ENCODE measurements at regions not wholly inside any gene's neighbourhood (a gene's known extent, or its start where the extent isn't known, plus 50 kb on each side); places are given as distances from the start of the nearest gene placed in this dataset.

- H3K9me3 ChIP-seq (ENCODE audit: control insufficient read depth, insufficient read depth, low read length) = no peaks in the 10 kb centered on the region
- H3K27me3 ChIP-seq (ENCODE audit: control insufficient read depth, insufficient read depth, low read length) = no peaks in the 10 kb centered on the region; the same call in 1 of the 2 replicates
- H3K4me1 ChIP-seq (ENCODE audit: control insufficient read depth, insufficient read depth, low read length) = no peaks in the 10 kb centered on the region
- no peak for DNase-seq (ENCODE audit: low read depth, low spot score)
- H3K4me3 ChIP-seq (ENCODE audit: low read length) = no peak overlapping the region
- H3K27ac ChIP-seq (ENCODE audit: low read length) = no peak overlapping the region
- H3K36me3 ChIP-seq (ENCODE audit: control insufficient read depth, insufficient read depth, low read length) = no peaks in the 10 kb centered on the region
Observed at GRCh38 chr16:17017442-17017841, 453.3 kb downstream of the XYLT1 start.

- H3K27ac ChIP-seq (ENCODE audit: low read length) = no peak overlapping the region
- no peak for DNase-seq (ENCODE audit: low read depth, low spot score)
- H3K36me3 ChIP-seq (ENCODE audit: control insufficient read depth, insufficient read depth, low read length) = no peaks in the 10 kb centered on the region
- no peak overlapping the region for H3K4me3 ChIP-seq (ENCODE audit: low read length)
- H3K4me1 ChIP-seq (ENCODE audit: control insufficient read depth, insufficient read depth, low read length) = no peaks in the 10 kb centered on the region
- H3K27me3 ChIP-seq (ENCODE audit: control insufficient read depth, insufficient read depth, low read length) = no peaks in the 10 kb centered on the region
- no peaks in the 10 kb centered on the region for H3K9me3 ChIP-seq (ENCODE audit: control insufficient read depth, insufficient read depth, low read length)
- no CpG with 5 or more reads among the region's 4 CpGs for WGBS (ENCODE audit: insufficient coverage, insufficient read length)
Observed at GRCh38 chr16:17018585-17018939, 452.2 kb downstream of the XYLT1 start.

DNA sequence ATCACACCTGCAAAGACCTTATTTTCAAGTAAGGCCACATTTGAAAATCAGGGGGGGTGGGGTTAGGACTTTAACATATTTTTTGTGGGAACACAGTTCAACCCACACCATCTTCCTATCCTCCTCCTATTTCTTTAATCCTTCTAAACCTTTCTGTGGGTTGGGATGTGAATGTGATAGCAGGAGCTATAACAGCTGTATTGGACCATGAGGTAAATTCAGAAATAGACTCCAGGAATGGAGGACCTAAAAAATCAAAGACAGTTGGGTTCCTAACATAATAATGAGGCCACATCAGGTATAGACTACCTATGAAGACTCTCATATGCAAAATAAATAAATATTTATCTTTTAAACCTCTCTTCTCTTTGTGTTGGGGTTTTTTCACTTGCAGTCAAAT is 451.4 kb downstream of the XYLT1 start:
- DNase-seq (ENCODE audit: low read depth, low spot score) = no peak
- no peak overlapping the region for H3K27ac ChIP-seq (ENCODE audit: low read length)
- H3K9me3 ChIP-seq (ENCODE audit: control insufficient read depth, insufficient read depth, low read length) = no peaks in the 10 kb centered on the region
- H3K4me3 ChIP-seq (ENCODE audit: low read length) = no peak overlapping the region
- H3K36me3 ChIP-seq (ENCODE audit: control insufficient read depth, insufficient read depth, low read length) = no peaks in the 10 kb centered on the region
- H3K4me1 ChIP-seq (ENCODE audit: control insufficient read depth, insufficient read depth, low read length) = no peaks in the 10 kb centered on the region
- H3K27me3 ChIP-seq (ENCODE audit: control insufficient read depth, insufficient read depth, low read length) = no peaks in the 10 kb centered on the region

- WGBS (ENCODE audit: insufficient coverage, insufficient read length) = no CpG with 5 or more reads among the region's 4 CpGs
- Histone ChIP-seq H3K4me3 (ENCODE audit: low read length) (no peak overlapping the region), H3K27me3 (ENCODE audit: control insufficient read depth, insufficient read depth, low read length) (no peaks in the 10 kb centered on the region), H3K36me3 (ENCODE audit: control insufficient read depth, insufficient read depth, low read length) (no peaks in the 10 kb centered on the region), H3K9me3 (ENCODE audit: control insufficient read depth, insufficient read depth, low read length) (no peaks in the 10 kb centered on the region), H3K4me1 (ENCODE audit: control insufficient read depth, insufficient read depth, low read length) (no peaks in the 10 kb centered on the region), H3K27ac (ENCODE audit: low read length) (no peak overlapping the region)
- DNase-seq (ENCODE audit: low read depth, low spot score) = no peak
Observed at GRCh38 chr16:17023606-17024005, 447.2 kb downstream of the XYLT1 start.

DNA sequence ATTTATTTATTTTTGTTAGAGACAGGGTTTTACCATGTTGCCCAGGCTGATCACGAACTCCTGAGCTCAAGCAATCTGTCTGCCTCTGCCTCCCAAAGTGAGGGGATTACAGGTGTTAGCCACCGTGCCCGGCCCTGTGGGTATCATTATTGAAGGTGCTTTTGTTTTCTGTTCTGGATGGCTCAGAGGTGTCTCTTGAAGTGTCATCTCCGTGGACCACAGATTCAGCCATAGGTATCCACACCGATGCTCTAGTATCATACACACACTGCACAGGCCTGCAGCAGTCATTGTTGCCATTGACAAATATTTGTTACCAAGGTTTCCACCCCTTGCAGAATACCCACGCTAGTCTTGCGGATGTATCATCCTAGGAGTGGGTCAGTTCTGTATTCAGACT is 446.2 kb downstream of the XYLT1 start:
- Histone ChIP-seq H3K27ac (ENCODE audit: low read length) (no peak overlapping the region), H3K9me3 (ENCODE audit: control insufficient read depth, insufficient read depth, low read length) (no peaks in the 10 kb centered on the region), H3K4me1 (ENCODE audit: control insufficient read depth, insufficient read depth, low read length) (no peaks in the 10 kb centered on the region), H3K4me3 (ENCODE audit: low read length) (no peak overlapping the region), H3K27me3 (ENCODE audit: control insufficient read depth, insufficient read depth, low read length) (no peaks in the 10 kb centered on the region), H3K36me3 (ENCODE audit: control insufficient read depth, insufficient read depth, low read length) (no peaks in the 10 kb centered on the region)
- no peak for DNase-seq (ENCODE audit: low read depth, low spot score)
- no CpG with 5 or more reads among the region's 7 CpGs for WGBS (ENCODE audit: insufficient coverage, insufficient read length)

GRCh38 chr16:17026600-17027242 is 444.0 kb downstream of the XYLT1 start:
- H3K27ac ChIP-seq (ENCODE audit: low read length) = no peak overlapping the region

DNA sequence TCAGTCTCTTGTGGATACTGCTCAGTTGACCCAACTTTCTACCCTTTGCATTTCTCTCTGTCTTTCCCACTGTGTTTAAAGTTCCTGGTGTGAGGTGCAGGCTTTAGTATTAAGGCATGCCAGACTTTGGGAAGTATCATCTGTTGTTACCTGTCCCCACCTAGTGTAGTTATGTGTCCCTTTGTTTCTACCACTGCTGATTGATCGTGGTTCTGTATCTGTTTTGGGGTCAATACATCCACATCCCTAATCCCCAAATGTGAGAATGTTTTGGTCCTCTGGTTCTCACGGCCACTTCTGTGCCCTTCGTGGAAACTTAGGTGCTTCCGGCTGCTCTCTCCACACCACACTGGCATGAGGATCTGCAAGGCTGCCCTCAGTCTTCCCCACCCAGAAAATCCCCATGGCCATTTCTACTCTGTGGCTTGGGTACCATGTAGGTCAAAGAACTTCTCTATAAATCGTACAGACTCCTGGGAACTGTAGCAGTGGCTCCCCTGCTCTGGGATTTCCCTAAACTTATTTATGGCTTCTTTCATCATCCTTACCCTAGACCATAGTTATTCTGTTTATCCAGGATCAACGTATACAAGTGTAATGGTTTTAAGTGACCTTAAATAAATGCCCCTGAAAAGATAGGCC is 443.2 kb downstream of the XYLT1 start:
- Histone ChIP-seq H3K27me3 (ENCODE audit: control insufficient read depth, insufficient read depth, low read length) (no peaks in the 10 kb centered on the region), H3K9me3 (ENCODE audit: control insufficient read depth, insufficient read depth, low read length) (no peaks in the 10 kb centered on the region), H3K36me3 (ENCODE audit: control insufficient read depth, insufficient read depth, low read length) (no peaks in the 10 kb centered on the region), H3K27ac (ENCODE audit: low read length) (no peak overlapping the region), H3K4me1 (ENCODE audit: control insufficient read depth, insufficient read depth, low read length) (no peaks in the 10 kb centered on the region), H3K4me3 (ENCODE audit: low read length) (no peak overlapping the region)
- WGBS (ENCODE audit: insufficient coverage, insufficient read length) = no CpG with 5 or more reads among the region's 6 CpGs
- DNase-seq (ENCODE audit: low read depth, low spot score) = no peak

More at GRCh38 chr16:17026600-17027242, 444.0 kb downstream of the XYLT1 start:
- Histone ChIP-seq H3K9me3 (ENCODE audit: control insufficient read depth, insufficient read depth, low read length) (no peaks in the 10 kb centered on the region), H3K4me3 (ENCODE audit: low read length) (no peak overlapping the region), H3K27me3 (ENCODE audit: control insufficient read depth, insufficient read depth, low read length) (no peaks in the 10 kb centered on the region), H3K4me1 (ENCODE audit: control insufficient read depth, insufficient read depth, low read length) (no peaks in the 10 kb centered on the region), H3K36me3 (ENCODE audit: control insufficient read depth, insufficient read depth, low read length) (no peaks in the 10 kb centered on the region)
- no CpG with 5 or more reads among the region's 2 CpGs for WGBS (ENCODE audit: insufficient coverage, insufficient read length)
- no peak for DNase-seq (ENCODE audit: low read depth, low spot score)

DNA sequence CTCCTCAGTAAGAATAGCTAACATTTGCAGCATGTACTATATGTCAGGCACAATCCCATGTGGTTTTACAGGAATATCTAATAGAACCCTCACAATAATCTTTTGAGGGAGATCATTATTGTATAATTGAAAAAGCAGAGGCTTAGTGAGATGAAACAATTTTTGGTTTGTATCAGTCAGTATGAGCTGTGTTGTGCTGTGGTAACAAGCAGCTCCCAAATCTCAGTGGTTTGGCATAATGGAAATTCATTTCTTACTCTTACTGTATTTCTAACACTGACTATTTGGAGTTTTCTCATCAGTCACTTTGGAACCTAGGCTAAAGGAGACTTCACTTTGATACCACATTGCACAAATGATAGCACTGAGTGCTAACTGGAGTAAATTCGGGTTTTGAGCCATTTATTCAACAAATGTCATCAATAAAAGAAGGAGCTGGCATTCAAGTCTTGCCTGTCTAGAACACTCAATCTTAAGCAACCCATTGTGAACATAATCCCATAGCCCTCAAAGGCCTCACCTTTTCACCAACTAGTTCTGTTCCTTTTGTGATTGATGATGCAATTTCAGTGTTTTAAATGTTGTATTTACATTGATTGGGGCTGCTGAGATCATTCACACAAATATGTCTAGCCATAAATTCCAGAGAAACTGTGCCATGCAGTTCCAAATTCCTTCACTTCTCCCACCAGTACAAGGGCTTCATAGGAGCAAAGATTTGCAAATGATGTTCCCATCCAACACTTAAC is 441.0 kb downstream of the XYLT1 start:
- Histone ChIP-seq H3K36me3 (ENCODE audit: control insufficient read depth, insufficient read depth, low read length) (no peaks in the 10 kb centered on the region), H3K4me3 (ENCODE audit: low read length) (no peak overlapping the region), H3K4me1 (ENCODE audit: control insufficient read depth, insufficient read depth, low read length) (no peaks in the 10 kb centered on the region), H3K27me3 (ENCODE audit: control insufficient read depth, insufficient read depth, low read length) (no peaks in the 10 kb centered on the region), H3K27ac (ENCODE audit: low read length) (no peak overlapping the region), H3K9me3 (ENCODE audit: control insufficient read depth, insufficient read depth, low read length) (no peaks in the 10 kb centered on the region)
- no CpG with 5 or more reads among the region's 1 CpG for WGBS (ENCODE audit: insufficient coverage, insufficient read length)
- DNase-seq (ENCODE audit: low read depth, low spot score) = no peak

- Histone ChIP-seq H3K4me3 (ENCODE audit: low read length) (no peak overlapping the region), H3K27ac (ENCODE audit: low read length) (no peak overlapping the region), H3K36me3 (ENCODE audit: control insufficient read depth, insufficient read depth, low read length) (no peaks in the 10 kb centered on the region), H3K9me3 (ENCODE audit: control insufficient read depth, insufficient read depth, low read length) (no peaks in the 10 kb centered on the region), H3K27me3 (ENCODE audit: control insufficient read depth, insufficient read depth, low read length) (no peaks in the 10 kb centered on the region), H3K4me1 (ENCODE audit: control insufficient read depth, insufficient read depth, low read length) (no peaks in the 10 kb centered on the region)
- no peak for DNase-seq (ENCODE audit: low read depth, low spot score)
- WGBS (ENCODE audit: insufficient coverage, insufficient read length) = no CpG with 5 or more reads among the region's 1 CpG
Observed at GRCh38 chr16:17031484-17032268, 439.1 kb downstream of the XYLT1 start.

DNA sequence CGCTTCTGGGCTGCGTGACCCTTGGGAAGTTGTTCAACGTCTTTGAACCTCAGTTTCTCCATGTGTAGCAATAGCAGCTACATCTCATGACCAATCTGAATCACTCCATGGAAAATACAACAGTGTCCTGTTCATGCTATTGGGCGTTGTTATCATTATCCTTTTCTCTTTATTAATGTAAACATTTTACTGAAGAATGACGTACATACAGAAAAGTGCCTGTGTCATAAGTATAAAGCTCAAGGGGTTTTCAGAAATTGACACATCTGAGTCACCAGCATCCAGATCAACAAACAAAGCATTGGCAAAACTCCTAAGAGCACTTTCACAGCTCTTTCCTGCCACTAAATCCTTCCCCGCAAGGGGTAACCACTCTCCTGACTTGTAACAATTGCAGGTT is 438.4 kb downstream of the XYLT1 start:
- Histone ChIP-seq H3K27me3 (ENCODE audit: control insufficient read depth, insufficient read depth, low read length) (no peaks in the 10 kb centered on the region), H3K36me3 (ENCODE audit: control insufficient read depth, insufficient read depth, low read length) (no peaks in the 10 kb centered on the region), H3K27ac (ENCODE audit: low read length) (no peak overlapping the region), H3K9me3 (ENCODE audit: control insufficient read depth, insufficient read depth, low read length) (no peaks in the 10 kb centered on the region), H3K4me1 (ENCODE audit: control insufficient read depth, insufficient read depth, low read length) (no peaks in the 10 kb centered on the region), H3K4me3 (ENCODE audit: low read length) (no peak overlapping the region)
- no CpG with 5 or more reads among the region's 6 CpGs for WGBS (ENCODE audit: insufficient coverage, insufficient read length)
- DNase-seq (ENCODE audit: low read depth, low spot score) = no peak

Measured in iPS DF 6.9 (cell line).